Activated T-cell treated with anti-CD3 and anti-CD28 coated beads, Interleukin-2, amount 50 U/mL, for 1 hour (primary cell): ENCODE measurements at regions not wholly inside any gene's neighbourhood (a gene's known extent, or its start where the extent isn't known, plus 50 kb on each side); places are given as distances from the start of the nearest gene placed in this dataset.

Experiments used
- DNase-seq: peaks from one replicate; pipeline ENCODE4 v3.0.0-alpha.2; 2020

DNA sequence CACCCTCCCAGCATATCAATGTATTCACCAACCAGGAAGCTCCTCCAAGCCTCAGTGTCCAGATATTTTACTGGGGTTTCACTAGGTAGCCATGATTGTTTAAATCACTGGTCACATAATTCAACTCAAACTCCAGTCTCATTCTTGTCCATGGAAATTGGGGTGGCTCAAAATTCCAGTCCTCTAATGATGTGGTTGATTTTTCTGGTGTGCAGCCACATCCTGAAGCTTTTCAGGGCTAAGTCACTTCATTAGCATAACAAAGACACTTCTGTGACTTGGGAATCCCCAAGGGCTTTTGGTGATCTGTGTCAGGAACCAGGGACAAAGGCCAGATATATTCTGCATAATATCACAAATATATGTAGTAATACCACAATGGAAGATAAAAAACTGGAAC, 786.9 kb upstream of the IGFBP3 start:
- no peak for DNase-seq

DNA sequence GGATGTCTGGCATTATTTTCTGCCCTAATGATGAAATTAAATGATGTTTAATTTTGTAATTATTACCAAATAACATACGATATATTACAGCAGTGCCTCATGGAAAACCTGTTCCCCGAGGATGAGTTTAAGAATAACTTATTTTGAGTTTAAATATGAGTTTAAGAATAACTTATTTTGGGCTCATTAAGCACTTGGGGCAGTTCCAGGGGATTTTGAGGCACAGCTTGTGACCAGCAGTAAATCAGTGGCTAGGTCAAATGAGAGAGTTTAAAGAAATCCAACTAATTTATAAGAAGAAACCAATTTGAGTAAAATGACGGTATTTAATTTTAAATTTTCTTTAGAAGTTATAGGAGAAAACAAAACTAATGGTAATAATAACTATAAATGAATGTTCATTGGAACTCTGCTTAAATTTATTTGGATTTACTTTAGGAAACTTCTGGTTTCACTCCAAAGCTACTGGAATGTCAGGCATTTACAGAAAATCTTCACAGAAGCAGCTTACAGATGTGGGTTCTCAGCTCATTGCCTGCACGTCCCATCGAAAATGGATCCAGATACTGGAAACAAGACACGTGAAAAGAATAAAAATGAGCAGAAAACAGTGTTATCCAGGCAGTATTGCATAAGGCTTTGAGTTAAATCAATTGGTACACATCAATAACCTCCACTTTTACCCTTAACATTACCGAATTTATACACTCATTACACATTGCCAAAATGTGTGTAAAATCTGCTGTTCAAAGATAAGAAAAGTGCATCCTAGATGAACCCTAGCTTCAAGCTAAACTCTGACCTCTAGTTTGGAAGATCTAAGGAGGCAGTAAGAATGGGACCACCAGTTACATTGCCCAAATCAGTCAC, 784.5 kb upstream of the IGFBP3 start:
- no peak for DNase-seq

GRCh38 chr7:46696741-46697140, 775.7 kb upstream of the IGFBP3 start:
- no peak for DNase-seq

DNA sequence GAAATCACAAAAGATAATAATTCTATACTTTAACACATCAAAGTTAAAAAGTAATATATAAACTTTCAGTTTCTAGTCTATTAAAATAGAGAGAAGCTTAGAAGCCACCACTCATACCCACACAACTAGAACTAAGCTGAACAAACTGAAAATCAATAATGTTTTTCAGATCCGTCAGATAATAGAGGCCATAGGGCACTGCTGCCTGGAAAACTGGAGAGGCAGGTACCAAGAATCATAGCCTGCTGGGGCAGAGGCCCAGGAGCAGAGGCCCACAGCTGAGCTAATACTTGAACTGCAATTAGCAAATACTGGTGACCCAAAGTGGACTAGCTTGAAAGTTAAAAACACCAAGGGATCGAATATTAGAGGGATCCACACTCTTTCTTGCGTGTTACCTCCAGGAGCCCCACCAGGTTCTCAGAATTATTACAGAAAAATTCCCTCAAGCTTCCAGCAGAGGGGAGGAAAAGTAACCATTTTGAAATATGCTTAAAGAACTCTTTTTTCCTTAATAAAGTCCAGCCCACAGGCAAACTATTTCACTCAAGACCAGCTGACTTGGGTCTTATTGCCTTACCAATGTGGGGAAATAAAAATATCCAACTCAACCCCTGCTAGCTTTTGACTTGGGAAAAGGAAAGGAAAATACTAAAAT, 774.1 kb upstream of the IGFBP3 start:
- DNase-seq = no peak

DNA sequence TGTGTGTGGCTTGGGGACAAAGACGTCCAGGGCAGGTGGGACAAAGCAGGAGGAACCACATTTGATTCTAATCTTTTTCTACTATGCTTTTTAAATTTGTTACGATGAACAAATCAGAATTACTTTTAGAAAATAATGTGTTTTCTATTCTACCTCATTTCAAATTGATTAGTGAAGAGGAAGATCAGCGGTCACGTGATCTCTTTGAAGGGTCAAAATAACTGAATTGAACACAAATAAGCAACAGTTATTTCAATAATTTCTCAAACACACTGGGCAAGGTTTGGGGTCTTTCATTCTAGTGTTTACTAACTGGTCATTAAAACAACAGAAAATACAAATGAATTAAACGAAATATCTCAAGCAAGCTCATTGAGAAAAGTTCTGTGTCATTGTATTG, 773.0 kb upstream of the IGFBP3 start:
- DNase-seq = no peak

DNA sequence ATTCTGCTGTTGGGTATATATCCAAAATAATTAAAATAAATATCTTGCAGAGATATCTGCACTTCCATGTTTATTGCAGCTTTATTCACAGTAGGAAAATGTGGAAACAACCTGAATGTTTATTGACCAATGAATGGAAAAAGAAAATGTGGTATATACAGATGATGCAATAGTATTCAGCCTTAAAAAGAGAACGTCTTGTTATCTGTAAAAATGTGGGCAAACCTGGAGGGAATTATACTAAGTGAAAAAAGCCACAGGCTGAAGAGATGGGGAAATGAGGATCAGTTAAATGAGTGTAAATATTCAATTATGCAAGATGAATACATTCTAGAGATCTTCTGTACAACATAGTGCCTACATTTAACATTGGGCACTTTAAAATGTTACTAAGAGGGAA, 766.1 kb upstream of the IGFBP3 start:
- DNase-seq = no peak

DNA sequence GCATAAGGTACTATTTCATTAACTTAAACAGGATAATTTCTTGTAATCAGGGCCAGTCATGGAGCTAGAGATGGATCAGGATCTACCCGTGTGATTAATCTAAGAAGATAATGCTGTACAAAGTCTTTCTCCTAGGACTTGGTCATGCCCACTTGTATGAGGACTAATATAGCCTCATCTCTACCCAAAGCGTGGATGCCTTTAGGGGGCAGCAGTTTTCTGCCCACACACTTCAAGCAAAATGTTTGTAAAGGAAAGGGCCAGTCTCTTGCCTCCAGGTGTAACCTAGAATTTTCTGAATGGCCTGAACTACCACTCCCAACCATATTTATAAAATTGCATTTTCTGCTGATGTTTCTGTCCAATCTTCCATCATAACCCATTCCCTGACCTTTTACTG, 764.0 kb upstream of the IGFBP3 start:
- DNase-seq = no peak

DNA sequence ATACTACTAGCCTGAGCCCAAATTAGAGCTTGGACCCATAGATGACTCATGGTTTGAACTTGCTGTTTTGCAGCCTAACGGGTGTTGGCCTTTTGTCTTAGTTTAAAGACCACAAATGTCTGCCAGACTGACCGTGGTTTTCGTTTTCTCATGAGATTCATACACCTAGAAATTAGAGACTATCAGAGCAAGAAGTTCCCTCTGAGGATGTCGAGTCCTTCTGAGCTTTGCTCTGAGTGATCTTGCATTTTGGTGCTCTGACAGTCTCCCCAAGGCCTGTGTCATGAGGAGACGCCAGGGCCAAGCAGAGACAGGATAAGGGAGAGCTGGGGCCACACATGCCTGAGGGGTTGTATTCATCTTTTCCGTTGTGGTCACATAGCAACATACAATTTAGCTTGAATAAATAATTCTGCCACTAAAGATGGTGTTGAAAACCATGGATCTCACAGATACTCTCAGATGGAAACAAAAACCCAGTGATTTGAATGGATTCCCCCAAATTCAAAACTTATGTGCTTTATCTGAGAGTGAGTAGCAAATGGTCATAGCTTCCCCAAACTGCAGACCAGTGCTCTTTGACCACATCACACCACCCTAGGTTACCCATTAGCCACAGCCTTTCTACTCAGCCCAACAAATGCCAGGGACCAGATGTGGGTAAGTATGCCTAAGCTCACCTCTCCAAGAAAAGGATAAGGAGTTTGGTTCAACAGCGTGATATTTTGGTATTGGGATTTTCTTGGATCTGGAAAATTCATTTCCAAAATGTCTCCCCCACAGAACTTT, 762.0 kb upstream of the IGFBP3 start:
- no peak for DNase-seq

GRCh38 chr7:46681865-46682503, 760.9 kb upstream of the IGFBP3 start:
- DNase-seq = no peak

- no peak for DNase-seq
These were observed 759.1 kb upstream of the IGFBP3 start for GRCh38 chr7:46680147-46680546.

GRCh38 chr7:46679671-46680070, 758.6 kb upstream of the IGFBP3 start:
- DNase-seq = no peak

- DNase-seq = no peak
These were observed 757.3 kb upstream of the IGFBP3 start for GRCh38 chr7:46678421-46678820.

DNA sequence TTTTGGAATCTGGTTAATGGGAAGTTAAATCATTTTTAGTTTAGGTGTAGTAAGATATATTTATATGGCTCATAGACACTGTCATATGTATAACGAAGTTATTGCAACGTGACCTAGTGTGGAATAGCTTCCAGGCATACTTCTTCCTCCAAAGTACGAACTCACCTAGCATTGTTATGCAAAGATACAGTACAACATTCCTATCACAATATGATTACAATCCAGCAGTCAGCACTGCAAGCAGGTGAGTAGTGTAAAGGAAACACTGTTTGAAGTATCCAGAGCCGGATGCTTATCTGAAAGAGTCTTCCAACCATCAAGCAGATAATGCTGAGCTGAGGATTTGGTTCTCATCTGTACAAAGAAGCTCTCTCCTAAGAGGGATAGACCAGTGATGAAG, 754.4 kb upstream of the IGFBP3 start:
- DNase-seq = no peak

DNA sequence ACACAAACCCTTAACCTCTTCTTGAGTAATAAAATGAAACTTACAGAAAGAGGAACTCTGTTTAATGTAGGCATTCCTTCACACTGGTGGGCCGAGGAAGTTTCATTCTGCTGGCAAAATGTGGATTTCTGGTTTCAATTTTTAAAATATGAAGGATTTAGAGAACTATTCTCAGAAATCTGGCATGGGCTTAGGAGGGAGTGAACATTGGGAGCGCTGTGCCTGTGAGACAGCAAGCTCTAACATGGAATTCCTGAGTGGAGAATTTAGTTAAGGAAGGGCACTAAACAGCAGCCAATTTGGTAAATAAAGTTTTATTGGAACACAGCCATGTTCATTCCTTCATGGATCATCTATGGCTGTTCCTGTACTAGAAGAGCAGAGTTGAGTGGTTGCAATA, 751.8 kb upstream of the IGFBP3 start:
- DNase-seq = no peak

- no peak for DNase-seq
These were observed 750.2 kb upstream of the IGFBP3 start for GRCh38 chr7:46671108-46671769.

GRCh38 chr7:46669028-46669427, 748.0 kb upstream of the IGFBP3 start:
- no peak for DNase-seq

DNA sequence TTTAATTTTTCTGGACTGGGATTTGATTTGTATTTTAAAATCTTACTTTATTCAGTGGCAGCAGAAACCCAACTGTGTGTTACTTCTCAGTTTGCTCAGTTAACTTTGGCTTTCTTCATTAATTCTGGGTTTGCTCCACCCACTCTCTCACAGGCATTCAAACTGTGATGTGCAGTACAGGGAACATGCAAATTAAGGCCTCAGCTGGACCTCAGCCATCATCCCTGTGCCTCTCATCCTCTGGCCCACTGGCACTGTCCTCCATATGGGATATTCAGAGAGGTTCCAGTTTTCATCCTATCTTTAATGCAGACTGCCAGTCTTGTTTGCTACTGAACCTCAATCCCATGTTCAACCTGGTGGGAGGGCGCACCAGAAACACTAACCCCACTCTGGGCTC, 743.4 kb upstream of the IGFBP3 start:
- DNase-seq = no peak

DNA sequence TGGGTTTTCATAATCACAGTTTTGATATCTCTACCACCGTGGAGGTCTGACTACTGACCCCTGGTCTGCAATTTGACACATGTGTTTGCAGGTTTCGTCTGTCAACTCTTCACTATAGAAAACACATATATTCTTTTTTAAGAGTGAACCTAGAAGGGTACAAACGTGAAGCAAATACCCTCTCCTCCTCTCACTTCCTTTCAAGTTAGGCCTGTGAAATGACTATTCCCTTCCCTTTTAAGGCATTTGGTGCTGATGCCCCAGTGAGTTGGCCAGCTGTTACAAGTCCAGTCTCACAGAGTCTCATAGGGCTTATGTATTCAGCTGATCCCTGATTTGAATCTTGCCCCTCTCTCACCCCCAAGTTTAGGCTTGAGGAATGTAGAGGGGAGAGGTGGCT, 742.0 kb upstream of the IGFBP3 start:
- no peak for DNase-seq

- DNase-seq = no peak
These were observed 740.4 kb upstream of the IGFBP3 start for GRCh38 chr7:46661431-46661830.

- no peak for DNase-seq
These were observed 739.4 kb upstream of the IGFBP3 start for GRCh38 chr7:46660402-46660980.

GRCh38 chr7:46658281-46658680, 737.2 kb upstream of the IGFBP3 start:
- no peak for DNase-seq
